ENCODE measurements at regions not wholly inside any gene's neighbourhood (a gene's known extent, or its start where the extent isn't known, plus 50 kb on each side); places are given as distances from the start of the nearest gene placed in this dataset.

DNA sequence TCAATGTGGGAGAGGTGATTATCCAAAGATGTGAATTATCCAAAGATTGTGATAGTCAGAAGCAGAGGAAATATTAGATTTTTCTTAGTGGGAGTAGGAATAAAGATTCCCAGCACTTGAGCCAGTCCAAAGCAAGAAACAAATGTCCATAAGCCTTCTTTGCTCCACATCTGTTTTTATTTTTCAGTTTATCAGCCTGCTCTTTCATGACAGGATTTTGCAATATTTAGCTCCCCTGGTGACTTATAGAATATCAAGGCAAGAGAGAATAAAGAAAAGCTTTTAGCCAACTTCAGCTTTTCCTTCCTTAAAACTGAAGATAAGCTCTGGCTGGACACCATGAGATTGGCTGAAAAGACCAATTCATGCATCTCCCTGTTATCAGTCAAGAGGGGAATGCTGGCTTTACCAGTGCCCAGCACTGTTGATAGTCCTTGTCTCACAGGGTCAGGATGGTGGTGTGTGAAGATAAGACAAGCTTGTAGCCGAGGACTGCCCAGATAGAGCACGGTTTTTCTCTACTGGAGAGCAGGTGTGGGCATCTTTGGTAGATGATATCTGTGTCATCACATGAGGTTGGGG, 706.5 kb downstream of the KCNJ2 start:
- no peak for DNase-seq (ENCODE audit: low spot score)

GRCh38 chr17:70878879-70879278, 709.5 kb downstream of the KCNJ2 start:
- DNase-seq (ENCODE audit: low spot score) = no peak

DNA sequence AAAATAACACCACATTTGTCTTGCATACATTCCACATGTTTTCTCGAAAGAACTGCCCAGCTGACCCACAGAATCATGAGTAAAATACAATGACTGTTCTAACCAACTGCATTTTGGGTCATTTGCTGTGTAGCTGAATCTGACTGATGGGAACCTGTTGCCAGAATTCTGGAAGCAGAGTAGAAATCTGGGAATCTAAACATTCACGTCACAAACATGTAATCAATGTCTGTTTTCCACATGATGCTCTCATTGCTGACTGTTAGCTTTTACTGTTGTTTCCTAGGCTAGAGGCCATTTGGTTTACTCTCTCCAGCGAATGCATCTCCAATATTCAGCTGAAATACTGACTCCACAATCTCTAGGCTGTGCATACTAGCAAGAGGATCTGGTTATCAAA, 710.1 kb downstream of the KCNJ2 start:
- no peak for DNase-seq (ENCODE audit: low spot score)

DNA sequence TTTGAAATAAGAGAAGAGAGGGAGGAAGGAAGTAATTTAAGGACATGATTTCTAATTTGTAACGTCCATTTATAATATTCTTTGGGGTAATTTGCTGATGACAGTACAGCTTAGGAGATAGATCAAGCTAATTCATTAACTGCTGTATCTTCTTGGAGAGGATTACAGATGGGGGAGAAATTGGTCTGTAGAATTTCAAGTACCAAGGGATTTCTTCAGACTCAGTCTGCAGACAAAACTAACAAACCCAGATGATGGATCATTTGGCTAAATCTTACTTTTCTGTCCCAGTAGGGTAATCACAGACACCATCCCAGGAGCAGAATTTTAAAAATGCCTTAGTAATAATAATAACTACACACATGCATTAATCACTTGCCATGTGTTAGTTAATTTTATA, 711.8 kb downstream of the KCNJ2 start:
- no peak for DNase-seq (ENCODE audit: low spot score)

- DNase-seq (ENCODE audit: low spot score) = no peak
Measured at GRCh38 chr17:70882504-70882903, 713.2 kb downstream of the KCNJ2 start.

DNA sequence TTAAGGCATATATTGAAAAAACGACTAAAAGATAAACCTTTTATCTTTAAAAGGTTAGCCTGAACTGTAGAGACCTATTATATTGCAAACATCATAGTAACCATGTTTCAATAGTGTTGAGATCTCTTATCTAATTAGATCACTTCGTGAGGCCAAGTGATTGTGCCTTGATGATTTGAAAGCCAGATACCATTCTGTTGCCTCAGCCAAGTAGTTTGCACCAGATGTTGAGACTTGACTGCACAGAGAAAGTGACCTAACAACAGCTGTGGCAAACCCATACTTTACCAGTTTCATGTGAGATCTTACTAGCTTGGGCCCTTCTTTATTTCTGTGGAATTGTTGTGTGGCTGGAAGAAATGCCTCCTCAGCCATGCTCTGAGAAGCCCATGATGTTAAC, 717.3 kb downstream of the KCNJ2 start:
- no peak for DNase-seq (ENCODE audit: low spot score)

DNA sequence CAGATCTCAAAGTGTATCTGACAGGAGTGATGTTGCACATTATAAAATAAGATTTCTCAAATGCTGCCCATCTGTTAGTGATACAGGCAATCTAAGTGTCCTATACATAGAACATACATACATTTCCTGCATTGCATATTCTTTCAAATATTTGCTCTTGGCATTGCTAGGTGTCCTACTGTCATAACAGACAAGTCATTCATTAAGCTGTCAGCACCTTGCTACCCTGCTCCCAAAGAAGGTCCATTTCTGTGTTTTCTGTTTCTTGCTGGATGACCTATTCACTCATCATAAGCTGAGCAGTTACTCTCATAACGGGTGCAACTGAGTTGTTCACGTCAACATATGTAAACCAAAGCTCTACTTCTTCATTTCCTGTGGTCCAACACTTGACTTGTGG, 719.0 kb downstream of the KCNJ2 start:
- DNase-seq (ENCODE audit: low spot score) = no peak

DNA sequence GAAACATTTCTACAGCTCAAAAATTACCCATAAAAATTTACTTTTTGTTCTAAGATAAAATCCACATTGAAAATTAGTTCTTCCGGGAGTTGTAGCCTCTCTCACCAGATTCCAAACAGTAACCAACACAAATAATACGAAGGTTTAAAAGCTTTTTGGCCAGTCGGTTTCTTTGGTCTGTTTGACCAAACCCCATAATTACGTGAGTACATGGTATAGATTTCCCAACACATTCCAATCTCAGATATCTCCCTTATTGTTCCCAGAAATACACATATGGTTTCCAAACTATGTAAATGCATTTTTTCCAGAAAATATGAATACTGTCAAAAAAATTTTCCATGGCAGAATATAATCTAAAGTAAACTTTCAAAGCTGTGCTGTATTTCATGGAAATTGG, 722.0 kb downstream of the KCNJ2 start:
- DNase-seq (ENCODE audit: low spot score) = no peak

DNA sequence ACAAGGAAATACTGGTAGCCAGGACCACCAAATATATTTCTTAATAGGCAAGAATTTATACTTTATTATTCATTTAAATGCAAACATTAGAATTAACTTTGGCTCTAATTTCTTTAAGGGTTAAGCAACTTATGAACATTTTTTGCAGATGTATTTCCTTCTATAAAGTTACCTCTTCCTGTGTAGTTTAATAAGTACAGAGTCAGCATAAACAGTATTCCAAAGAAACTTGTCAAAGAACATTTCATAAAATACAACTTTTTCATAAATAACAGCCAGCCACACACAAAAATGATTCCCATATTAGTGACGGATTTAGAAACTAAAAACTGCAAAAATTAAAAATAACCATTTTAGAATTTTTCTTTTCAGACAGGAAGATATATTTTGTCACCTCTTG, 723.2 kb downstream of the KCNJ2 start:
- no peak for DNase-seq (ENCODE audit: low spot score)

GRCh38 chr17:70896843-70897242, 727.5 kb downstream of the KCNJ2 start:
- DNase-seq (ENCODE audit: low spot score) = no peak

DNA sequence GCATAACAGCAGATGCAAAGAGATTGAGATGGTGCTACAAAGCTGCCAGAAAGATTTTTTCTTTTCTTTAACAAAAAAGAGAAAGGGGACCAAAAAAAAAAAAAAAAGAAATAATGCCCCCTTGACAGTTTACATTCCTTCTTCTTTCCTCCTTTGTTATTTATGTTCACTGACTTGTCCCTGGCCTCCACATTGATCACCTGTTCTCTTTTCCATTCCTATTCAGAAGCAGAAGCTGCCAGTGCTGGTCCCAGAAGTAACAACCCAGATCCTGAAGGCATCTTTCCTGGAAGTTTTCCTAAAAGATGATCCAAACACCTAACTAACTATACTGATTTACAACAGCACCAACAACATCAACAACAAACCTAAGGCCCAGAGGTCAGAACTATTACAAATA, 728.1 kb downstream of the KCNJ2 start:
- DNase-seq (ENCODE audit: low spot score) = no peak

GRCh38 chr17:70901870-70902269, 732.5 kb downstream of the KCNJ2 start:
- no peak for DNase-seq (ENCODE audit: low spot score)

DNA sequence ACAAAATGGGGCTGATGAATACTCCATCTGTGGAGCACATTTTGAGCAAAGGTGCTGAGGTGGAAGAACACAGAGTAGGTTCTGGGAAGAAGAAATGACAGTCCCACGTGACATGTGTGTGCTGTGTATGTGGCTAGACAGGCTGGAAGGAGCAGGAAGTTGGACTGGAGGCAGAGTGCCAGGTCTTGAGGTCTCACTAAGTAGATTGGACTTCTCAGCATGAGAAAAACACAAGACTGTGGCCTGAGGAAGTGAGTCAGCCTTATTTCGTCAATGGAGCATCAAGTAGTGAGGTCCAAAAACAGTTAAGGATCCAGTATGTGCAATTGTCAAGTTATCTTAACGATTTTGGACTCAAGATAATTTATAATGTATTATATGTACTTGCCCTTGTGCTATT, 736.5 kb downstream of the KCNJ2 start:
- peak; percentile 25 for DNase-seq (ENCODE audit: low spot score)

GRCh38 chr17:70906808-70907207, 737.5 kb downstream of the KCNJ2 start:
- DNase-seq (ENCODE audit: low spot score) = no peak

GRCh38 chr17:70912716-70913485, 743.6 kb downstream of the KCNJ2 start:
- DNase-seq (ENCODE audit: low spot score) = no peak

DNA sequence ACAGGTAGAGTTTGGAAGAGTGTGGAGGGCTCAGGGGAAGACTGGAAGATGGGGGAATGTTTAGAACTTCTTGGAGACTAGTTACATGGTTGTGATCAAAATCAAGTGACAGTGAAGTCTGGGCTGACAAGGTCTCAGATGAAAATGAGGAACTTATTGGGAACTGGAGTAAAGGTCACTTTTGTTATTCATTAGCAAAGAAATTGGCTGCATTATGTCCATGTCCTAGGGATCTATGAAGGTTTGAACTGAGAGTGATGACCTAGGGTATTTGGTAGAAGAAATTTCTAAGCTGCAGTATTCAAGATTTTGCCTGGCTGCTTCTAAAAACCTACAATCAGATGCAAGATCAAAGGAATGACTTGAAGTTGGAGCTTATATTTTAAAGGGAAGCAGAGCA, 747.1 kb downstream of the KCNJ2 start:
- DNase-seq (ENCODE audit: low spot score) = no peak

GRCh38 chr17:70919241-70919640, 749.9 kb downstream of the KCNJ2 start:
- DNase-seq (ENCODE audit: low spot score) = no peak

- no peak for DNase-seq (ENCODE audit: low spot score)
Measured at GRCh38 chr17:70920416-70920815, 751.1 kb downstream of the KCNJ2 start.

- no peak for DNase-seq (ENCODE audit: low spot score)
Measured at GRCh38 chr17:70922268-70922667, 752.9 kb downstream of the KCNJ2 start.

DNA sequence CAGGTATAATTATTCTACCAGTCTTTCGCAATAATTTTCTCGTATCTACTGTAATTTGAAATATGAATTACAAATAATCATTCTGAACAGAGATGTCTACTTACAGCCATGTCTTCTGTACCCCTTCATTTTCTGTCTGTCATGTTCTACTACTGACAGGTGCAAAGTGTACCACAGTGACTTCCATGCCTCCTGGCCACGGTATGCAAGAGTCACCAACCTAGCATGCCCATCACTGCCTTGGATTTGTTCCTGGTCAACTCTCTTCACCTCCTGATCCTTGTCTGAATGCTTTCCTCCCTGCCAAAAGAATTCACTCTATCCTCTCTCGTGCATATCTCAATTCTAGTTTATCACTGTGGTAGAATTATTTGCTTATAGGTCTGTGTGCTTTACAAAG, 755.4 kb downstream of the KCNJ2 start:
- DNase-seq (ENCODE audit: low spot score) = no peak

- DNase-seq (ENCODE audit: low spot score) = no peak
Measured at GRCh38 chr17:70929226-70929625, 759.9 kb downstream of the KCNJ2 start.

GRCh38 chr17:70934231-70934630, 764.9 kb downstream of the KCNJ2 start:
- no peak for DNase-seq (ENCODE audit: low spot score)

- DNase-seq (ENCODE audit: low spot score) = no peak
Measured at GRCh38 chr17:70934835-70935234, 765.5 kb downstream of the KCNJ2 start.

GRCh38 chr17:70936724-70937123, 767.4 kb downstream of the KCNJ2 start:
- no peak for DNase-seq (ENCODE audit: low spot score)
